PC-3 (cell line): ENCODE measurements at regions not wholly inside any gene's neighbourhood (a gene's known extent, or its start where the extent isn't known, plus 50 kb on each side); places are given as distances from the start of the nearest gene placed in this dataset.

ENCODE experiments used
- EZH2 ChIP-seq: fragments of 300-600 bp; sonication (generic); IDR thresholded peaks from one replicate; pipeline ENCODE4 v1.6.1; 2017; ENCODE audit warnings: antibody characterized with exemption, mild to moderate bottlenecking, low read length; ENCODE audit not compliant: unreplicated experiment
- TF ChIP-seq, protein P1 (sequence below): fragments of 300-600 bp; sonication (generic); conservative IDR thresholded peaks from 2 replicates; pipeline ENCODE4 v1.5.1; 2017; ENCODE audit warnings: antibody characterized with exemption, low read depth, mild to moderate bottlenecking, low read length

DNA sequence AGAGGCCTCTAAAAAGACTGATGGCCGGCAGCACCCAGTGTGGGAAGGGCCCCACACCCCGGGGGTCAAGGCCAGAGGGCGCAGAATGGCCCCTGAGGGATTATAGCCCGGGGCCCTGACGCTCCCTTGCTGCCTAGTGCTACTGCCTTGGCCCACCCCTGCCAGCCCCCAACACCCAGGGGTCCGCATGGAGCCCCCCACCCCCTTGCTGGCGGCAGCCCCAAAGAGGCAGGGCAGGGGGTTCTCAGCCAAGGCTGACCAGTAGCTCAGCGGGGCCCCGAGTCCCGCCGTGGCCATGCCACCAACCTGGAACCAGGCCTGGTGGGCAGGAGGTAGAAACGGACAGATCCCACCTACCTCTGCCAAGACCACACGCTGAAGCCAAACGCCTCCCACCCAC, 73.1 kb upstream of the FBRSL1 start:
- TF ChIP-seq, protein P1, sequence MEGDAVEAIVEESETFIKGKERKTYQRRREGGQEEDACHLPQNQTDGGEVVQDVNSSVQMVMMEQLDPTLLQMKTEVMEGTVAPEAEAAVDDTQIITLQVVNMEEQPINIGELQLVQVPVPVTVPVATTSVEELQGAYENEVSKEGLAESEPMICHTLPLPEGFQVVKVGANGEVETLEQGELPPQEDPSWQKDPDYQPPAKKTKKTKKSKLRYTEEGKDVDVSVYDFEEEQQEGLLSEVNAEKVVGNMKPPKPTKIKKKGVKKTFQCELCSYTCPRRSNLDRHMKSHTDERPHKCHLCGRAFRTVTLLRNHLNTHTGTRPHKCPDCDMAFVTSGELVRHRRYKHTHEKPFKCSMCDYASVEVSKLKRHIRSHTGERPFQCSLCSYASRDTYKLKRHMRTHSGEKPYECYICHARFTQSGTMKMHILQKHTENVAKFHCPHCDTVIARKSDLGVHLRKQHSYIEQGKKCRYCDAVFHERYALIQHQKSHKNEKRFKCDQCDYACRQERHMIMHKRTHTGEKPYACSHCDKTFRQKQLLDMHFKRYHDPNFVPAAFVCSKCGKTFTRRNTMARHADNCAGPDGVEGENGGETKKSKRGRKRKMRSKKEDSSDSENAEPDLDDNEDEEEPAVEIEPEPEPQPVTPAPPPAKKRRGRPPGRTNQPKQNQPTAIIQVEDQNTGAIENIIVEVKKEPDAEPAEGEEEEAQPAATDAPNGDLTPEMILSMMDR, result no peak
- TF ChIP-seq EZH2, result no peak
